DOHH2 (cell line): ENCODE measurements at regions not wholly inside any gene's neighbourhood (a gene's known extent, or its start where the extent isn't known, plus 50 kb on each side); places are given as distances from the start of the nearest gene placed in this dataset.

Experiments used
- H3F3A ChIP-seq: fragments of 200-600 bp; sonication (generic), shearing (Covaris generic); 2 replicates; pipeline ENCODE4 v1.6.0; 2016; ENCODE audit warnings: antibody characterized with exemption, mild to moderate bottlenecking; ENCODE audit not compliant: control insufficient read depth, insufficient read depth
- H3K27ac ChIP-seq: fragments of 200-600 bp; sonication (generic); 2 replicates; pipeline ENCODE4 v1.5.1; 2014; ENCODE audit warnings: low read depth, mild to moderate bottlenecking, low read length, moderate library complexity
- H3K27me3 ChIP-seq: fragments of 200-600 bp; sonication (generic); 2 replicates; pipeline ENCODE4 v1.6.1; 2014; ENCODE audit warnings: mild to moderate bottlenecking, low read length, mixed read lengths; ENCODE audit not compliant: control insufficient read depth
- H3K36me3 ChIP-seq: fragments of 200-600 bp; sonication (generic); 2 replicates; pipeline ENCODE4 v1.6.1; 2014; ENCODE audit warnings: mild to moderate bottlenecking, low read length, moderate library complexity, mixed read lengths; ENCODE audit not compliant: control insufficient read depth
- H3K4me1 ChIP-seq: fragments of 200-600 bp; sonication (generic); 2 replicates; pipeline ENCODE4 v1.6.1; 2014; ENCODE audit warnings: mild to moderate bottlenecking, low read length, mixed read lengths; ENCODE audit not compliant: control insufficient read depth
- H3K4me2 ChIP-seq: fragments of 200-600 bp; sonication (generic); 2 replicates; pipeline ENCODE4 v1.6.0; 2014; ENCODE audit warnings: mild to moderate bottlenecking, low read length, moderate library complexity
- H3K4me3 ChIP-seq: fragments of 200-600 bp; sonication (generic); 2 replicates; pipeline ENCODE4 v1.5.1; 2014; ENCODE audit warnings: mild to moderate bottlenecking, low read length, mixed read lengths
- H3K79me2 ChIP-seq: fragments of 200-600 bp; sonication (generic); 2 replicates; pipeline ENCODE4 v1.6.1; 2014; ENCODE audit warnings: mild to moderate bottlenecking, low read length, mixed read lengths; ENCODE audit not compliant: control insufficient read depth
- H3K9me2 ChIP-seq: fragments of 200-600 bp; sonication (generic); replicated peaks from 2 replicates; pipeline ENCODE4 v1.6.1; 2014; ENCODE audit warnings: mild to moderate bottlenecking, low read length, mixed read lengths; ENCODE audit not compliant: control insufficient read depth
- H3K9me3 ChIP-seq: fragments of 200-600 bp; sonication (generic); 2 replicates; pipeline ENCODE4 v1.6.1; 2014; ENCODE audit warnings: antibody characterized with exemption, low read length, mixed read lengths; ENCODE audit not compliant: control insufficient read depth, insufficient read depth
- H4K20me1 ChIP-seq: fragments of 200-600 bp; sonication (generic); 2 replicates; pipeline ENCODE4 v1.6.0; 2014; ENCODE audit warnings: low read depth, mild to moderate bottlenecking, antibody characterized with exemption, low read length, moderate library complexity; ENCODE audit not compliant: control insufficient read depth, insufficient read depth
- EZH2phosphoT487 ChIP-seq: fragments of 200-600 bp; sonication (generic); IDR thresholded peaks from 2 replicates; pipeline ENCODE4 v1.6.1; 2017; ENCODE audit warnings: borderline replicate concordance, mild to moderate bottlenecking, antibody characterized with exemption, low read length, moderate library complexity, mixed read lengths
- TF ChIP-seq, protein P1 (sequence below): fragments of 200-600 bp; sonication (generic); IDR thresholded peaks from one replicate; pipeline ENCODE4 v1.5.1; 2014; ENCODE audit warnings: antibody characterized with exemption, mild to moderate bottlenecking, low read depth, low read length; ENCODE audit not compliant: poor library complexity, severe bottlenecking

DNA sequence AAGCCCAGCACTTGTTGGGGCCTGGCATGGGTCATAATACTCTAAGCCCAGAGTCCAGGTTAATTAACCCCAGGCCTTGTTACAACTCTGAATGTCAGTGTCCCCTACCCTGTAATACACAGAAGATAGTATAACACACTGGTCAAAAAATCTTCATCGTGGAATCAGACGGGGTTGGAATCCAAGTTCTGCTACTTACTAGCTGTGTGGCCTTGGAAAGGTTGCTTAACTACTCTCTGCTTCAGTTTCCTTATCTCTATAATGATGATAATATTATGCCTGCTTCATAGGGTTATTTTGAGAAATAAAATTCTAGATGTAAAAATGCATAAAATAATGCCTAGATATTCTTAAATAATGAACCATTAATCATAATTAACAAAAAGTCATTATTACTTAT, 77.8 kb upstream of the CTTNBP2NL start:
- H3K4me1 ChIP-seq, result no peaks in the 10 kb centered on the region
- TF ChIP-seq, protein P1, sequence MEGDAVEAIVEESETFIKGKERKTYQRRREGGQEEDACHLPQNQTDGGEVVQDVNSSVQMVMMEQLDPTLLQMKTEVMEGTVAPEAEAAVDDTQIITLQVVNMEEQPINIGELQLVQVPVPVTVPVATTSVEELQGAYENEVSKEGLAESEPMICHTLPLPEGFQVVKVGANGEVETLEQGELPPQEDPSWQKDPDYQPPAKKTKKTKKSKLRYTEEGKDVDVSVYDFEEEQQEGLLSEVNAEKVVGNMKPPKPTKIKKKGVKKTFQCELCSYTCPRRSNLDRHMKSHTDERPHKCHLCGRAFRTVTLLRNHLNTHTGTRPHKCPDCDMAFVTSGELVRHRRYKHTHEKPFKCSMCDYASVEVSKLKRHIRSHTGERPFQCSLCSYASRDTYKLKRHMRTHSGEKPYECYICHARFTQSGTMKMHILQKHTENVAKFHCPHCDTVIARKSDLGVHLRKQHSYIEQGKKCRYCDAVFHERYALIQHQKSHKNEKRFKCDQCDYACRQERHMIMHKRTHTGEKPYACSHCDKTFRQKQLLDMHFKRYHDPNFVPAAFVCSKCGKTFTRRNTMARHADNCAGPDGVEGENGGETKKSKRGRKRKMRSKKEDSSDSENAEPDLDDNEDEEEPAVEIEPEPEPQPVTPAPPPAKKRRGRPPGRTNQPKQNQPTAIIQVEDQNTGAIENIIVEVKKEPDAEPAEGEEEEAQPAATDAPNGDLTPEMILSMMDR, result no peak
- peaks cover 12% of the 10 kb centered on the region for H3K27me3 ChIP-seq
- H3K9me2 ChIP-seq, result no peaks in the 10 kb centered on the region
- H3K4me2 ChIP-seq, result no peak overlapping the region
- H3F3A ChIP-seq, result no peaks in the 10 kb centered on the region
- no peak overlapping the region for H3K27ac ChIP-seq
- H3K36me3 ChIP-seq, result no peaks in the 10 kb centered on the region
- no peaks in the 10 kb centered on the region for H3K79me2 ChIP-seq
- H4K20me1 ChIP-seq, result no peaks in the 10 kb centered on the region
- H3K9me3 ChIP-seq, result no peaks in the 10 kb centered on the region
- no peak overlapping the region for H3K4me3 ChIP-seq

- H3K4me3 ChIP-seq, result no peak overlapping the region
- H3K27me3 ChIP-seq, result peaks cover 12% of the 10 kb centered on the region
These were observed 77.2 kb upstream of the CTTNBP2NL start for GRCh38 chr1:112318698-112319370.

DNA sequence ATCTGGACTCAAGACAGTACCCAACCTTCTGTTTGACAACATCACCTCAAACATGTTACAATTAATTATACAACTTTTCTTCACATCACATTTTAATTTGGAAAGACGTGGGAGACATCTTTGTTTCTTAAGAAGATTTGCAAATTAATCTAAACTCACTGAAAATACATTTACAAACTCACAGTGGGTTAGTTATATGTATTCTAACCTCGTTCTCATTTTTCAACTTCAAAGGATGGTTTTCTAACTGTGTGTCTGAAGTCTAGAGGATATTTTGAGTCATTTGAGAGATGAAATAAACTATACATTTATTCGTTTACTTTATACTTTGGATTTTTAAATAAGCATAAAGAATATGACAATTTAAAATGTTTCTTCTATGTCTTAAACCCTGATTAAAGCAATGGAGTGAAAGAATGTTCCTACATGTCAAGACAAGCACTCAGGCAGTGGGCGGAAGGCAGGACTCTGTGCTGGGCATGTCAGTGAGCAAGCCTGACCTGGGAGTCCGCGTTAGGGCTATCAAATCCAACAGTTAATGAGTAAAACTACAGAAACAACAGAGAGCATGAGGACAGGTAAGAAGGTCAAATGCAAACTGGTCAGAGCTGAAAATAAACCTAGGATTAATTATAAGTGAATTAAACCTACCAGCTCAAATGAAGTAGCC, 76.5 kb upstream of the CTTNBP2NL start:
- H3K9me3 ChIP-seq, result no peaks in the 10 kb centered on the region
- no peak overlapping the region for H3K4me2 ChIP-seq
- H3F3A ChIP-seq, result no peaks in the 10 kb centered on the region
- H3K9me2 ChIP-seq, result no peaks in the 10 kb centered on the region
- H3K27me3 ChIP-seq, result peaks cover 15% of the 10 kb centered on the region
- no peaks in the 10 kb centered on the region for H4K20me1 ChIP-seq
- no peak overlapping the region for H3K27ac ChIP-seq
- H3K79me2 ChIP-seq, result no peaks in the 10 kb centered on the region
- TF ChIP-seq EZH2phosphoT487, result no peak
- TF ChIP-seq, protein P1, result no peak
- no peaks in the 10 kb centered on the region for H3K36me3 ChIP-seq
- no peak overlapping the region for H3K4me3 ChIP-seq
- no peaks in the 10 kb centered on the region for H3K4me1 ChIP-seq

More at GRCh38 chr1:112318698-112319370, 77.2 kb upstream of the CTTNBP2NL start:
- Histone ChIP-seq H3K9me2 (no peaks in the 10 kb centered on the region), H4K20me1 (no peaks in the 10 kb centered on the region), H3K36me3 (no peaks in the 10 kb centered on the region), H3K27ac (no peak overlapping the region), H3K4me2 (no peak overlapping the region), H3K4me1 (no peaks in the 10 kb centered on the region), H3F3A (no peaks in the 10 kb centered on the region), H3K79me2 (no peaks in the 10 kb centered on the region), H3K9me3 (no peaks in the 10 kb centered on the region)
- TF ChIP-seq, protein P1, result no peak
- TF ChIP-seq EZH2phosphoT487, result no peak
